Vagina (tissue), 2 donors: ENCODE measurements at regions not wholly inside any gene's neighbourhood (a gene's known extent, or its start where the extent isn't known, plus 50 kb on each side); places are given as distances from the start of the nearest gene placed in this dataset.

Experiments
- POLR2A ChIP-seq, 2 donors: fragments of 450-650 bp; IDR thresholded peaks; one replicate each; pipeline ENCODE4 v1.6.1; 2017; ENCODE audit warnings: antibody characterized with exemption in 2 of 2, mild to moderate bottlenecking in 2 of 2, moderate library complexity in 2 of 2
- TF ChIP-seq, protein P1 (sequence below), 3 experiments: fragments of 450-650 bp in 2 of 3; fragments of 200-600 bp in 1 of 3; sonication (generic) in 1 of 3; IDR thresholded peaks; one replicate each; pipeline ENCODE4 v1.5.1; 2017 to 2019; ENCODE audit warnings: antibody characterized with exemption in 3 of 3, mild to moderate bottlenecking in 2 of 3, moderate library complexity in 2 of 3

- TF ChIP-seq, protein P1, sequence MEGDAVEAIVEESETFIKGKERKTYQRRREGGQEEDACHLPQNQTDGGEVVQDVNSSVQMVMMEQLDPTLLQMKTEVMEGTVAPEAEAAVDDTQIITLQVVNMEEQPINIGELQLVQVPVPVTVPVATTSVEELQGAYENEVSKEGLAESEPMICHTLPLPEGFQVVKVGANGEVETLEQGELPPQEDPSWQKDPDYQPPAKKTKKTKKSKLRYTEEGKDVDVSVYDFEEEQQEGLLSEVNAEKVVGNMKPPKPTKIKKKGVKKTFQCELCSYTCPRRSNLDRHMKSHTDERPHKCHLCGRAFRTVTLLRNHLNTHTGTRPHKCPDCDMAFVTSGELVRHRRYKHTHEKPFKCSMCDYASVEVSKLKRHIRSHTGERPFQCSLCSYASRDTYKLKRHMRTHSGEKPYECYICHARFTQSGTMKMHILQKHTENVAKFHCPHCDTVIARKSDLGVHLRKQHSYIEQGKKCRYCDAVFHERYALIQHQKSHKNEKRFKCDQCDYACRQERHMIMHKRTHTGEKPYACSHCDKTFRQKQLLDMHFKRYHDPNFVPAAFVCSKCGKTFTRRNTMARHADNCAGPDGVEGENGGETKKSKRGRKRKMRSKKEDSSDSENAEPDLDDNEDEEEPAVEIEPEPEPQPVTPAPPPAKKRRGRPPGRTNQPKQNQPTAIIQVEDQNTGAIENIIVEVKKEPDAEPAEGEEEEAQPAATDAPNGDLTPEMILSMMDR (IDR thresholded peaks at IDR 0.05), result no peak
- no peak for TF ChIP-seq POLR2A (IDR thresholded peaks at IDR 0.05)
Measured at GRCh38 chr5:125402787-125403186, 656.3 kb upstream of the ZNF608 start.
